GM10266 (cell line): ENCODE measurements at regions not wholly inside any gene's neighbourhood (a gene's known extent, or its start where the extent isn't known, plus 50 kb on each side); places are given as distances from the start of the nearest gene placed in this dataset.

ENCODE experiments used
- DNase-seq: peaks from one replicate; pipeline ENCODE4 v3.0.0; 2012; ENCODE audit errors: extremely low spot score
- CTCF ChIP-seq: IDR thresholded peaks from 2 replicates; pipeline ENCODE4 v1.5.1; 2012; ENCODE audit warnings: mild to moderate bottlenecking, low read depth; ENCODE audit not compliant: control insufficient read depth, insufficient read depth; ENCODE audit errors: missing control alignments

GRCh38 chr16:52721331-52721730 lies 174.4 kb upstream of the TOX3 start:
- no peak for TF ChIP-seq CTCF
- DNase-seq = no peak

- no peak for TF ChIP-seq CTCF
- DNase-seq = no peak
These were observed 171.1 kb upstream of the TOX3 start for GRCh38 chr16:52718046-52718445.

- TF ChIP-seq CTCF = no peak
- DNase-seq = no peak
These were observed 166.8 kb upstream of the TOX3 start for GRCh38 chr16:52713740-52714139.

GRCh38 chr16:52709306-52709705 lies 162.4 kb upstream of the TOX3 start:
- no peak for TF ChIP-seq CTCF
- no peak for DNase-seq

- no peak for DNase-seq
- TF ChIP-seq CTCF = no peak
These were observed 161.5 kb upstream of the TOX3 start for GRCh38 chr16:52708476-52708875.

- no peak for DNase-seq
- TF ChIP-seq CTCF = no peak
These were observed 160.9 kb upstream of the TOX3 start for GRCh38 chr16:52707676-52708337.

GRCh38 chr16:52705122-52705521 lies 158.2 kb upstream of the TOX3 start:
- DNase-seq = no peak
- no peak for TF ChIP-seq CTCF
